ENCODE measurements at regions not wholly inside any gene's neighbourhood (a gene's known extent, or its start where the extent isn't known, plus 50 kb on each side); places are given as distances from the start of the nearest gene placed in this dataset.

GRCh38 chr9:134251296-134252069 lies 74.8 kb upstream of the RXRA start:
- no peaks in the 10 kb centered on the region for H3K27me3 ChIP-seq (ENCODE audit: insufficient read depth, low read length)
- H3K4me3 ChIP-seq (ENCODE audit: low read depth, low read length, poor library complexity, severe bottlenecking), result no peak overlapping the region
- no peak overlapping the region for H2AFZ ChIP-seq (ENCODE audit: low read length)
- H3K4me2 ChIP-seq (ENCODE audit: low read length), result no peak overlapping the region
- no peaks in the 10 kb centered on the region for H3F3A ChIP-seq (ENCODE audit: insufficient read depth, low read length)
- no peaks in the 10 kb centered on the region; the same call in 1 of the 2 replicates for H3K36me3 ChIP-seq (ENCODE audit: insufficient read depth, low read length)
- peaks cover 17% of the 10 kb centered on the region for H3K9me3 ChIP-seq (ENCODE audit: low read length)
- no peaks in the 10 kb centered on the region for H3K9me2 ChIP-seq (ENCODE audit: low read depth, low read length)
- H3K4me1 ChIP-seq (ENCODE audit: insufficient read depth, low read length, severe bottlenecking), result peaks cover 12% of the 10 kb centered on the region
- no peak overlapping the region for H3K9ac ChIP-seq (ENCODE audit: low read length)
- TF ChIP-seq EZH2 (IDR thresholded peaks at IDR 0.05; ENCODE audit: borderline replicate concordance, low read length) (no peak), CTCF (IDR thresholded peaks at IDR 0.05; ENCODE audit: low read length) (no peak)
- H3K79me2 ChIP-seq (ENCODE audit: insufficient read depth, low read length), result no peaks in the 10 kb centered on the region
- no peak overlapping the region for H3K27ac ChIP-seq (ENCODE audit: low read depth, low read length, poor library complexity, severe bottlenecking)
- H4K20me1 ChIP-seq (ENCODE audit: insufficient read depth, low read length), result no peaks in the 10 kb centered on the region

- H2AFZ ChIP-seq (ENCODE audit: low read length), result no peak overlapping the region
- H3K27ac ChIP-seq (ENCODE audit: low read depth, low read length, poor library complexity, severe bottlenecking), result no peak overlapping the region
- H3K9me3 ChIP-seq (ENCODE audit: low read length), result peaks cover 17% of the 10 kb centered on the region
- H3K9ac ChIP-seq (ENCODE audit: low read length), result no peak overlapping the region
- no peaks in the 10 kb centered on the region; the same call in 1 of the 2 replicates for H3K36me3 ChIP-seq (ENCODE audit: insufficient read depth, low read length)
- no peaks in the 10 kb centered on the region for H3K27me3 ChIP-seq (ENCODE audit: insufficient read depth, low read length)
- no peaks in the 10 kb centered on the region for H3K79me2 ChIP-seq (ENCODE audit: insufficient read depth, low read length)
- no peaks in the 10 kb centered on the region for H4K20me1 ChIP-seq (ENCODE audit: insufficient read depth, low read length)
- H3K4me2 ChIP-seq (ENCODE audit: low read length), result no peak overlapping the region
- H3K4me3 ChIP-seq (ENCODE audit: low read depth, low read length, poor library complexity, severe bottlenecking), result no peak overlapping the region
- peaks cover 12% of the 10 kb centered on the region for H3K4me1 ChIP-seq (ENCODE audit: insufficient read depth, low read length, severe bottlenecking)
- H3K9me2 ChIP-seq (ENCODE audit: low read depth, low read length), result no peaks in the 10 kb centered on the region
- no peak for TF ChIP-seq EZH2 (IDR thresholded peaks at IDR 0.05; ENCODE audit: borderline replicate concordance, low read length)
- TF ChIP-seq CTCF (IDR thresholded peaks at IDR 0.05; ENCODE audit: low read length), result no peak
- no peaks in the 10 kb centered on the region for H3F3A ChIP-seq (ENCODE audit: insufficient read depth, low read length)
Measured at GRCh38 chr9:134252084-134252830, 74.0 kb upstream of the RXRA start.

- peaks cover 12% of the 10 kb centered on the region for H3K4me1 ChIP-seq (ENCODE audit: insufficient read depth, low read length, severe bottlenecking)
- no peaks in the 10 kb centered on the region for H3K9me2 ChIP-seq (ENCODE audit: low read depth, low read length)
- H3K4me2 ChIP-seq (ENCODE audit: low read length), result no peak overlapping the region
Measured at GRCh38 chr9:134253606-134254205, 72.5 kb upstream of the RXRA start.

More at GRCh38 chr9:134253606-134254205, 72.5 kb upstream of the RXRA start:
- Histone ChIP-seq H2AFZ (ENCODE audit: low read length) (no peak overlapping the region), H4K20me1 (ENCODE audit: insufficient read depth, low read length) (no peaks in the 10 kb centered on the region), H3K27me3 (ENCODE audit: insufficient read depth, low read length) (no peaks in the 10 kb centered on the region), H3K9me3 (ENCODE audit: low read length) (0 out of 2 replicates have a peak, but pooled peaks cover 8% of the 10 kb centered on the region), H3K27ac (ENCODE audit: low read depth, low read length, poor library complexity, severe bottlenecking) (no peak overlapping the region), H3K79me2 (ENCODE audit: insufficient read depth, low read length) (no peaks in the 10 kb centered on the region), H3F3A (ENCODE audit: insufficient read depth, low read length) (no peaks in the 10 kb centered on the region), H3K4me3 (ENCODE audit: low read depth, low read length, poor library complexity, severe bottlenecking) (no peak overlapping the region), H3K9ac (ENCODE audit: low read length) (no peak overlapping the region), H3K36me3 (ENCODE audit: insufficient read depth, low read length) (no peaks in the 10 kb centered on the region; the same call in 1 of the 2 replicates)
- TF ChIP-seq EZH2 (IDR thresholded peaks at IDR 0.05; ENCODE audit: borderline replicate concordance, low read length) (no peak), CTCF (IDR thresholded peaks at IDR 0.05; ENCODE audit: low read length) (no peak)
